Left ventricle myocardium inferior (tissue), 1 donor: ENCODE measurements at regions not wholly inside any gene's neighbourhood (a gene's known extent, or its start where the extent isn't known, plus 50 kb on each side); places are given as distances from the start of the nearest gene placed in this dataset.

Experiments used
- DNase-seq: peaks from one replicate; pipeline ENCODE4 v3.0.0-alpha.2; 2020
- H3K27ac ChIP-seq: fragments of 200-600 bp; replicated peaks from 2 replicates; pipeline ENCODE4 v1.8.0; 2021
- H3K27me3 ChIP-seq: fragments of 200-600 bp; 2 replicates; pipeline ENCODE4 v1.8.0; 2021; ENCODE audit warnings: low read depth
- H3K36me3 ChIP-seq: fragments of 200-600 bp; 2 replicates; pipeline ENCODE4 v1.8.0; 2021
- H3K4me1 ChIP-seq: fragments of 200-600 bp; 2 replicates; pipeline ENCODE4 v1.8.0; 2021
- H3K4me3 ChIP-seq: fragments of 200-600 bp; 2 replicates; pipeline ENCODE4 v1.8.0; 2021; ENCODE audit warnings: mild to moderate bottlenecking, moderate library complexity
- H3K9me3 ChIP-seq: fragments of 200-600 bp; replicated peaks from 2 replicates; pipeline ENCODE4 v1.8.0; 2021
- intact Hi-C: fragments of 100-400 bp; cut with micrococcal nuclease; formaldehyde crosslinking; loops from one replicate; pipeline ENCODE4 v1.11.0; 2022
- TF ChIP-seq, protein P1 (sequence below): fragments of 200-600 bp; IDR thresholded peaks from 2 replicates; pipeline ENCODE4 v1.8.0; 2021; ENCODE audit warnings: antibody characterized with exemption, mild to moderate bottlenecking, borderline replicate concordance
- donor health status: DM: no; HTN: yes; CAD: no; lungs with severe emphysema.

DNA sequence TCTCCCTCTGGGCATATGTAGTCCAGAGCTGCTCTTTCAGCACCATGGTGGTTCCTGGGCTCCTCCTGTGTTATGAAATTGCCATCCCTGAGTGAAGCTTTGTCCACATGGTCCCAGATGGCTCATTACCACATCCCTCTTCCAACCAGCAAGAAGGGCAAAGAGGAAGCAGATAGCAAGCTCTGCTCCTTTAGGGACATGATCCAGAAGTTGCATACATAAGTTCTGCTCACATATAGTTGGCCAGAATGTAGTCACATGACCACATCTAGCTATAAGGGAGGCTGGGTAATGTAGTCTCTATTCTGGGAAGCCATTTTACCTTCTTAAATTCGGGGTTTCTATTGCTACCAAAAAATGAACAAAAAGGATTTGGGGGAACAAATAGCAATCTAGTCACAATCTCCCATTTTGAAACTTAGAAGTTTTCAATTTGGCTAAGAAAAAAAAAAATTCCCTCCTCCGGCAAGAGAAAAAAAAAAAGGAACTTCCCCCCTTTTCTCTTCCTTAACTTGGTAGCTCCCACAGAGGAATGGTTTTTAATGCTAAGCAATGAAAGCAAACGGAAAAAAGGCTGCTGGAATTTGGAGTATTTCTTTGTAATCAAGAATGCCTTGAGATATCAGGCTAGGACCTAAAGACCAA lies 88.2 kb upstream of the USP9X start:
- Histone ChIP-seq H3K27ac (no peak overlapping the region), H3K36me3 (no peaks in the 10 kb centered on the region), H3K9me3 (no peaks in the 10 kb centered on the region), H3K4me3 (peak overlapping the region; percentile 14), H3K27me3 (no peaks in the 10 kb centered on the region), H3K4me1 (no peaks in the 10 kb centered on the region)
- intact Hi-C loops = no loop called here
- no peak for DNase-seq
- TF ChIP-seq, protein P1, sequence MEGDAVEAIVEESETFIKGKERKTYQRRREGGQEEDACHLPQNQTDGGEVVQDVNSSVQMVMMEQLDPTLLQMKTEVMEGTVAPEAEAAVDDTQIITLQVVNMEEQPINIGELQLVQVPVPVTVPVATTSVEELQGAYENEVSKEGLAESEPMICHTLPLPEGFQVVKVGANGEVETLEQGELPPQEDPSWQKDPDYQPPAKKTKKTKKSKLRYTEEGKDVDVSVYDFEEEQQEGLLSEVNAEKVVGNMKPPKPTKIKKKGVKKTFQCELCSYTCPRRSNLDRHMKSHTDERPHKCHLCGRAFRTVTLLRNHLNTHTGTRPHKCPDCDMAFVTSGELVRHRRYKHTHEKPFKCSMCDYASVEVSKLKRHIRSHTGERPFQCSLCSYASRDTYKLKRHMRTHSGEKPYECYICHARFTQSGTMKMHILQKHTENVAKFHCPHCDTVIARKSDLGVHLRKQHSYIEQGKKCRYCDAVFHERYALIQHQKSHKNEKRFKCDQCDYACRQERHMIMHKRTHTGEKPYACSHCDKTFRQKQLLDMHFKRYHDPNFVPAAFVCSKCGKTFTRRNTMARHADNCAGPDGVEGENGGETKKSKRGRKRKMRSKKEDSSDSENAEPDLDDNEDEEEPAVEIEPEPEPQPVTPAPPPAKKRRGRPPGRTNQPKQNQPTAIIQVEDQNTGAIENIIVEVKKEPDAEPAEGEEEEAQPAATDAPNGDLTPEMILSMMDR = no peak

GRCh38 chrX:40998123-40998522 lies 87.1 kb upstream of the USP9X start:
- no peaks in the 10 kb centered on the region for H3K36me3 ChIP-seq
- TF ChIP-seq, protein P1 = no peak
- DNase-seq = no peak
- no peak overlapping the region for H3K27ac ChIP-seq
- no peaks in the 10 kb centered on the region for H3K4me1 ChIP-seq
- H3K4me3 ChIP-seq = no peak overlapping the region
- H3K9me3 ChIP-seq = no peaks in the 10 kb centered on the region
- no peaks in the 10 kb centered on the region for H3K27me3 ChIP-seq
- intact Hi-C loops = no loop called here

GRCh38 chrX:41001327-41001726 lies 83.9 kb upstream of the USP9X start:
- intact Hi-C loops = no loop called here
- no peaks in the 10 kb centered on the region for H3K9me3 ChIP-seq
- no peaks in the 10 kb centered on the region for H3K36me3 ChIP-seq
- H3K27ac ChIP-seq = no peak overlapping the region
- DNase-seq = no peak
- TF ChIP-seq, protein P1 = no peak
- H3K4me1 ChIP-seq = no peaks in the 10 kb centered on the region
- H3K4me3 ChIP-seq = no peak overlapping the region
- H3K27me3 ChIP-seq = no peaks in the 10 kb centered on the region

GRCh38 chrX:41002026-41002425 lies 83.2 kb upstream of the USP9X start:
- TF ChIP-seq, protein P1 = no peak
- Histone ChIP-seq H3K9me3 (no peaks in the 10 kb centered on the region), H3K36me3 (no peaks in the 10 kb centered on the region), H3K27ac (no peak overlapping the region), H3K4me1 (no peaks in the 10 kb centered on the region), H3K4me3 (no peak overlapping the region), H3K27me3 (no peaks in the 10 kb centered on the region)
- intact Hi-C loops = no loop called here
- no peak for DNase-seq

DNA sequence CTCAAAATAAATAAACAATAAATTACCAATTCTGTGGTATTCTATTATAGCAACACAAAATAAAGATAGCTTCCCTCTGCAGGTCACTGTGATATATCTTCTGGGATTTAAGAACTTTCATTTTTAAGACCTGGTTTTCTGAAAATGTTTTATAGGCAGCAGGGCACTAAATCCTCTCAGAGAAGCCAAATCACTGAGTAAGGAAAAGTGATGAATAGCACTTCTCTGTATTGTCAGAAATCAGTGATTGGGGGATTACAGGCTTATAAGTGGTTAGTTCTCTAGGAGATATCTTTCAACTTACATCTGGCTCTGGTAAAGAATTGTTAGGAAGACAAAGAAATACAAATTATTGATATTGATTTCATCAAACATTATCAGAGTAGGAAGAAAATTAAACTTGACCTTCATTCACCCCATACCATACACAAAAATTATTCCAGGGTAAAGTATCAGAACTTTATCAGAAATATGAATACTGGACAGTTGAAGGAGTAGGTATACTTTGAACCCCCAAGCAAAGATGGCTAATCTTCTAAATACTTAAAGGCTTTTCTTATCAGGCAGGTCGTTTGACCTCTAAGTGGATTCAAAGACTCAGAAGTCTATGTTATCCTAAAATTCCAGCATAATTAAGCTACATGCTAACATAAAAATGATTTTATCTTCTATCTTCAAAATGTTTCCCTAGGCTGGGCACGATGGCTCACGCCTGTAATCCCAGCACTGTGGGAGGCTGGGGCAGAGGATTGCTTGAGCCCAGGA lies 81.6 kb upstream of the USP9X start:
- Histone ChIP-seq H3K36me3 (no peaks in the 10 kb centered on the region), H3K4me1 (no peaks in the 10 kb centered on the region), H3K27ac (no peak overlapping the region), H3K27me3 (no peaks in the 10 kb centered on the region), H3K9me3 (no peaks in the 10 kb centered on the region), H3K4me3 (no peak overlapping the region)
- TF ChIP-seq, protein P1 = no peak
- DNase-seq = no peak
- intact Hi-C loops = no loop called here
